Liver (tissue), 8 donors: ENCODE measurements at regions not wholly inside any gene's neighbourhood (a gene's known extent, or its start where the extent isn't known, plus 50 kb on each side); places are given as distances from the start of the nearest gene placed in this dataset.

Experiments used
- DNase-seq: peaks from one replicate; pipeline ENCODE4 v3.0.0-alpha.2; 2017; ENCODE audit warnings: low spot score
- H3K27ac ChIP-seq, 2 donors: one replicate each; pipeline ENCODE4 v1.7.0; 2013; ENCODE audit warnings: inconsistent platforms in 2 of 2, low read length in 2 of 2, control low read depth in 1 of 2, low read depth in 1 of 2, mild to moderate bottlenecking in 1 of 2
- H3K27me3 ChIP-seq, 4 donors: one replicate each; pipeline versions ENCODE4 v1.6.1 to v1.7.0; 2013; ENCODE audit warnings: low read length in 3 of 4, inconsistent platforms in 1 of 4, mild to moderate bottlenecking in 1 of 4, moderate library complexity in 1 of 4; ENCODE audit not compliant: control insufficient read depth in 4 of 4, insufficient read depth in 4 of 4
- H3K36me3 ChIP-seq, 4 donors: one replicate each; pipeline versions ENCODE4 v1.6.1 to v1.7.0; 2013; ENCODE audit warnings: low read length in 3 of 4, mild to moderate bottlenecking in 3 of 4, low read depth in 1 of 4, moderate library complexity in 1 of 4; ENCODE audit not compliant: control insufficient read depth in 4 of 4, insufficient read depth in 3 of 4
- H3K4me1 ChIP-seq, 4 donors: one replicate each; pipeline versions ENCODE4 v1.6.1 to v1.7.0; 2013; ENCODE audit warnings: low read length in 3 of 4, mild to moderate bottlenecking in 3 of 4, moderate library complexity in 1 of 4; ENCODE audit not compliant: control insufficient read depth in 4 of 4, insufficient read depth in 4 of 4
- H3K4me3 ChIP-seq, 3 donors: one replicate each; pipeline versions ENCODE4 v1.6.1 to v1.7.0; 2013; ENCODE audit warnings: low read length in 3 of 3, control low read depth in 1 of 3, low read depth in 1 of 3, mild to moderate bottlenecking in 1 of 3
- H3K9ac ChIP-seq, 2 donors: one replicate each; pipeline ENCODE4 v1.7.0; 2013; ENCODE audit warnings: low read length in 2 of 2, mild to moderate bottlenecking in 2 of 2, moderate library complexity in 2 of 2, control low read depth in 1 of 2, low read depth in 1 of 2
- H3K9me3 ChIP-seq, 4 donors: one replicate each; pipeline versions ENCODE4 v1.6.1 to v1.7.0; 2013; ENCODE audit warnings: low read length in 3 of 4; ENCODE audit not compliant: control insufficient read depth in 4 of 4
- ATF3 ChIP-seq: IDR thresholded peaks from 2 replicates; pipeline ENCODE4 v1.6.1; 2016; ENCODE audit warnings: antibody characterized with exemption
- CTCF ChIP-seq: fragments of 150-350 bp; IDR thresholded peaks from 2 replicates; pipeline ENCODE4 v1.5.1; 2017; ENCODE audit warnings: improper control_type of control experiment, low read depth, low read length; ENCODE audit not compliant: missing input control
- FOXA1 ChIP-seq: IDR thresholded peaks from 2 replicates; pipeline ENCODE4 v1.6.1; 2016; ENCODE audit warnings: antibody characterized with exemption
- FOXA2 ChIP-seq: IDR thresholded peaks from 2 replicates; pipeline ENCODE4 v1.6.1; 2016; ENCODE audit warnings: antibody characterized with exemption
- GABPA ChIP-seq, 2 donors: IDR thresholded peaks in 1 of 2; conservative IDR thresholded peaks in 1 of 2; 2 replicates each; pipeline ENCODE4 v1.6.1; 2016; ENCODE audit warnings: antibody characterized with exemption in 2 of 2, mild to moderate bottlenecking in 1 of 2, moderate library complexity in 1 of 2
- HNF4G ChIP-seq: IDR thresholded peaks from 2 replicates; pipeline ENCODE4 v1.6.1; 2016; ENCODE audit warnings: antibody characterized with exemption
- JUND ChIP-seq, 2 donors: IDR thresholded peaks; 2 replicates each; pipeline ENCODE4 v1.6.1; 2016; ENCODE audit warnings: antibody characterized with exemption in 2 of 2
- MAX ChIP-seq: IDR thresholded peaks from 2 replicates; pipeline ENCODE4 v1.6.1; 2016; ENCODE audit warnings: antibody characterized with exemption
- NR2F2 ChIP-seq: IDR thresholded peaks from 2 replicates; pipeline ENCODE4 v1.6.1; 2016; ENCODE audit warnings: antibody characterized with exemption
- REST ChIP-seq: IDR thresholded peaks from 2 replicates; pipeline ENCODE4 v1.6.1; 2016; ENCODE audit warnings: antibody characterized with exemption, mild to moderate bottlenecking
- RXRA ChIP-seq, 2 donors: IDR thresholded peaks; 2 replicates each; pipeline ENCODE4 v1.6.1; 2017 to 2018; ENCODE audit warnings: antibody characterized with exemption in 2 of 2, mild to moderate bottlenecking in 1 of 2
- SP1 ChIP-seq: IDR thresholded peaks from 2 replicates; pipeline ENCODE4 v1.6.1; 2018; ENCODE audit warnings: antibody characterized with exemption, mild to moderate bottlenecking
- YY1 ChIP-seq: IDR thresholded peaks from 2 replicates; pipeline ENCODE4 v1.6.1; 2016; ENCODE audit warnings: antibody characterized with exemption, mild to moderate bottlenecking
- ZBTB33 ChIP-seq: IDR thresholded peaks from 2 replicates; pipeline ENCODE4 v1.6.1; 2016; ENCODE audit warnings: antibody characterized with exemption
- WGBS: extraction: QIAGEN DNeasy Blood & Tissue Kit; methylation state at CpG from one replicate; pipeline ENCODE4 v1.1.7; 2013; 5-methylcytosine and 5-hydroxymethylcytosine counted together
- donor health status: healthy.
- donor health status: healthy.
- donor health status: healthy.
- donor health status: healthy.
- donor health status: healthy.

GRCh38 chrX:981791-982626 is 230.4 kb downstream of the CRLF2 start:
- Histone ChIP-seq H3K4me3 (no peak overlapping the region), H3K4me1 (no peaks in the 10 kb centered on the region), H3K9me3 (peaks cover 6 to 13% (median 10%) of the 10 kb centered on the region in 4 donors), H3K9ac (no peak overlapping the region), H3K27me3 (no peaks in the 10 kb centered on the region), H3K36me3 (peaks cover 0 to 2% (median 0%) of the 10 kb centered on the region in 4 donors), H3K27ac (no peak overlapping the region)
- DNase-seq = no peak
- WGBS = 22% methylated on average over 20 of the region's 20 CpGs
- TF ChIP-seq REST (no peak), ATF3 (no peak), ZBTB33 (no peak), GABPA (IDR thresholded peaks at IDR 0.05 in 1 of 2, conservative IDR thresholded peaks at IDR 0.05 in 1 of 2) (no peak), HNF4G (no peak), YY1 (no peak)

- Histone ChIP-seq H3K4me1 (no peaks in the 10 kb centered on the region), H3K27ac (no peak overlapping the region), H3K9ac (no peak overlapping the region), H3K4me3 (no peak overlapping the region), H3K9me3 (peaks cover 10 to 16% (median 12%) of the 10 kb centered on the region in 4 donors), H3K36me3 (peaks cover 0 to 2% (median 0%) of the 10 kb centered on the region in 4 donors), H3K27me3 (no peaks in the 10 kb centered on the region)
- no peak for DNase-seq
- 48% methylated on average over 7 of the region's 7 CpGs for WGBS
- TF ChIP-seq CTCF (no peak), MAX (no peak), REST (no peak), ZBTB33 (no peak), HNF4G (no peak), FOXA1 (no peak), RXRA (IDR thresholded peaks at IDR 0.05) (no peak), NR2F2 (no peak), JUND (IDR thresholded peaks at IDR 0.05) (no peak), FOXA2 (no peak), SP1 (no peak), ATF3 (no peak), GABPA (IDR thresholded peaks at IDR 0.05 in 1 of 2, conservative IDR thresholded peaks at IDR 0.05 in 1 of 2) (no peak), YY1 (no peak)
Measured at GRCh38 chrX:980587-981235, 231.7 kb downstream of the CRLF2 start.
